ENCODE measurements at regions not wholly inside any gene's neighbourhood (a gene's known extent, or its start where the extent isn't known, plus 50 kb on each side); places are given as distances from the start of the nearest gene placed in this dataset.

DNA sequence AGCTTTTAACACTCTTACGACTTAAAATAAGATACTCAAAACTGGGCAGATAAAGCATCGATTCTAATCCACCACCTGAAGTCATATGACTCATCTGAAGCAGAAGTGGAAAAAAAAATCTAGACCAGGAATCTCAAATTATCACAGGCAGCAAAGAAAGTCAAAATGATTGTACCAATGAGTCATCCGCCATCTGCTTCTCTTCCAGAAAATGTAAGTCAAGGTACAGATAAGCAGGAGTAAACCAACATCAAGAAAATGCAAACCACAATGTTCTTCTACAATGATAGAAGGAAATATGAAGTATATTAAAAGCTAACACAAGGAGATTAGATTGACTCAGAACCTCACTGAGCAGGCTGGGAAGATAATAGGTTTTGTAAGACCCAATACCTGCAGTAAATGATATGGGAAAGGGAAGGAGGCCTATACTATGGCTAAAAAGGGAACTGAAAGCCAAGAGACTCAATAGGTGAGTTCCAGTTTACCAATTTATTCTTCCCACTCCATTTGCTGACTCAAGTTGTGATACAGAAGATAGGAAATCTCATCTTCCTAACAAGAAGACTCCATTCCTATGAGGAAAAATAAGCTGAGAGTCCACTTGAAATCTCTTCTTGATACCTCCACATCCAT, 88.4 kb upstream of the TET2 start:
- Histone ChIP-seq H3K4me3 (replicated peaks; ENCODE audit: low read depth, low read length) (no peak overlapping the region), H3K36me3 (ENCODE audit: control insufficient read depth, insufficient read depth, low read length) (no peaks in the 10 kb centered on the region), H3K27me3 (replicated peaks; ENCODE audit: control insufficient read depth, insufficient read depth, low read length) (no peaks in the 10 kb centered on the region)
- TF ChIP-seq, protein P1, sequence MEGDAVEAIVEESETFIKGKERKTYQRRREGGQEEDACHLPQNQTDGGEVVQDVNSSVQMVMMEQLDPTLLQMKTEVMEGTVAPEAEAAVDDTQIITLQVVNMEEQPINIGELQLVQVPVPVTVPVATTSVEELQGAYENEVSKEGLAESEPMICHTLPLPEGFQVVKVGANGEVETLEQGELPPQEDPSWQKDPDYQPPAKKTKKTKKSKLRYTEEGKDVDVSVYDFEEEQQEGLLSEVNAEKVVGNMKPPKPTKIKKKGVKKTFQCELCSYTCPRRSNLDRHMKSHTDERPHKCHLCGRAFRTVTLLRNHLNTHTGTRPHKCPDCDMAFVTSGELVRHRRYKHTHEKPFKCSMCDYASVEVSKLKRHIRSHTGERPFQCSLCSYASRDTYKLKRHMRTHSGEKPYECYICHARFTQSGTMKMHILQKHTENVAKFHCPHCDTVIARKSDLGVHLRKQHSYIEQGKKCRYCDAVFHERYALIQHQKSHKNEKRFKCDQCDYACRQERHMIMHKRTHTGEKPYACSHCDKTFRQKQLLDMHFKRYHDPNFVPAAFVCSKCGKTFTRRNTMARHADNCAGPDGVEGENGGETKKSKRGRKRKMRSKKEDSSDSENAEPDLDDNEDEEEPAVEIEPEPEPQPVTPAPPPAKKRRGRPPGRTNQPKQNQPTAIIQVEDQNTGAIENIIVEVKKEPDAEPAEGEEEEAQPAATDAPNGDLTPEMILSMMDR (IDR thresholded peaks at IDR 0.05; ENCODE audit: insufficient read depth, low read length, poor library complexity, severe bottlenecking): no peak
- DNase-seq (ENCODE audit: extremely low read depth, insufficient read length): peak; percentile 64

DNA sequence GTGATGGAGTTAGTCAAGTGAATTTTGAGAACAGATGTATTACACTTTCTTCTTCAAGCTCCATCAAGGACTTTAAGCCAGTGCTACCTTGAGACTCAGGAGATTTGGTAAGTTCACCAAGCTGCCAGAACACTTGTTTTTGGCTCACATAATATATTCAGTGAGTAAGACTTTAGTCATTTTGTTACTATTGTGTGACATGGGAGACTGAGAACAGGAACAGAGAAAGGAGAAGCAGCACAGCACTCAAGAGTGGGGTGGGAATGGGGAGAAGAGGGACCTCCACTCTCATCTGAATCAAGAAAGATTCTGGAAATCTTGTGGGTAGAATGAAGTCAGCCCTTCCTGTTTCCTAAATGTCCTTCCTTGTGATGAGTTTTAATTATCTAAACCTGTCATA, 87.3 kb upstream of the TET2 start:
- Histone ChIP-seq H3K36me3 (ENCODE audit: control insufficient read depth, insufficient read depth, low read length) (no peaks in the 10 kb centered on the region), H3K4me3 (replicated peaks; ENCODE audit: low read depth, low read length) (no peak overlapping the region), H3K27me3 (replicated peaks; ENCODE audit: control insufficient read depth, insufficient read depth, low read length) (no peaks in the 10 kb centered on the region)
- peak; percentile 65 for DNase-seq (ENCODE audit: extremely low read depth, insufficient read length)
- TF ChIP-seq, protein P1 (IDR thresholded peaks at IDR 0.05; ENCODE audit: insufficient read depth, low read length, poor library complexity, severe bottlenecking): no peak

DNA sequence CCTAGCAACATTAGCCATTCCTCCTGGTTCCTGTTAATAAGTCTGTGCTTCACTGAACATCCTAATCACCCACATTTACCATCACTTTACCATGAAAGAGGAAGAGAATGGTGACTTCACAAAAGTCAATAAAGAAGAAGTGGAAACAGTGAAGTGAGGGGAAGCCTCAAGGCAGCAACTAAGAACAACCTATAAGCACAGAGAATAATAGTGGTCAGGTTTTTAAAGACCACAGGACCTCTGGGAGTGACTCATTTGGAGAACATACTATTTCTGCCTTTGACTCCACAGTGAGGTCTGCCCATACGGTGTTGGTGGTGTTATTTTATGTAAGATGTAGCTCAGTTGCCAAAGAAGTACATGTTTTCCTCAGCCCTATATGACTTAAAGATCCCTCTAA, 86.0 kb upstream of the TET2 start:
- Histone ChIP-seq H3K4me3 (replicated peaks; ENCODE audit: low read depth, low read length) (peak overlapping the region; percentile 29), H3K27me3 (replicated peaks; ENCODE audit: control insufficient read depth, insufficient read depth, low read length) (no peaks in the 10 kb centered on the region), H3K36me3 (ENCODE audit: control insufficient read depth, insufficient read depth, low read length) (no peaks in the 10 kb centered on the region)
- DNase-seq (ENCODE audit: extremely low read depth, insufficient read length): peak; percentile 84
- TF ChIP-seq, protein P1 (IDR thresholded peaks at IDR 0.05; ENCODE audit: insufficient read depth, low read length, poor library complexity, severe bottlenecking): no peak

DNA sequence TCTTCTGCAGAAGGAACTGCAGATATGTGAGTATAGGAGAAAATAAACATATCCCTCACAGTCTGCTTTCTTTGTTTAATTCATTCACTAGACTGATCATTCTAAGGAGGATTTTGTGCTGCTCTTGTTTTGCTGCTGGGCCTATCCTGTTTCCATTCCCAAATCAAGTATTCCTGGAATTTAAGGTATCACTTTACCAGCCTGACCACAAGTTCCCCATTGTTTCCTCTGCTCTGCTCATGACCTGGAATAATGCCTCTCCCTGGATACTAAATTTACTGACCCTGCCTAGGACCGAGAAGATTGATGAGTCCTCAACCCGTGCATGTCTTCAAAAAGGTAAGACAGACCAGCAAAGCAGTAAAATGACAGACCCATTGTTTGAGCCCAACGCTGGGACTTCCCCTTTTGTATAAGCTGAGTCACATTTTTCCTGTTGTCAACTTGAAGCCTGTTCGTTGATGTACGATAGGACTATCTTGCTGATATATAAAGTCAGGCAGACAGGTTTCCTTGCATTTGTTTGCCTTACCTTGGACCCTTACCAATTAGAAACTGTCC, 85.5 kb upstream of the TET2 start:
- TF ChIP-seq, protein P1 (IDR thresholded peaks at IDR 0.05; ENCODE audit: insufficient read depth, low read length, poor library complexity, severe bottlenecking): no peak
- Histone ChIP-seq H3K36me3 (ENCODE audit: control insufficient read depth, insufficient read depth, low read length) (no peaks in the 10 kb centered on the region), H3K27me3 (replicated peaks; ENCODE audit: control insufficient read depth, insufficient read depth, low read length) (no peaks in the 10 kb centered on the region), H3K4me3 (replicated peaks; ENCODE audit: low read depth, low read length) (peak overlapping the region; percentile 29)
- peak; percentile 82 for DNase-seq (ENCODE audit: extremely low read depth, insufficient read length)

DNA sequence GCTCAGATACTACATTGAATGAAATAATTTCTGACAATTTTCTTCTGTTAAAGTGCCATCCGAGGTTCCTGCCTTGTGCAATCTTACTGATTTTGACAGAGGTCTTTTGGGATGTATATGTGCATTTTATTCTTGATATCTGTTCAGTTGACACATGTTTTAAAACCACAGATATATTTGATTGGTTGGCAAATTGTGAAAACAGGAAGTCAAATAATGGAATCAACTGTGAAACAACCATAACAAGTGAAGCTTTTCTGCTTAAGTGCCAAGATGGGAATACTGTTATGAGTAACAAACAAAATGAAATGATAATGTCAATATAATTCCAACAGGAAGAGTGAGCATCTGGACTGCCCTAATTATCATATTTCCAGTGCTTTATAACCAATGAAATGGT, 84.9 kb upstream of the TET2 start:
- Histone ChIP-seq H3K4me3 (replicated peaks; ENCODE audit: low read depth, low read length) (no peak overlapping the region; the same call in 1 of the 2 replicates), H3K36me3 (ENCODE audit: control insufficient read depth, insufficient read depth, low read length) (no peaks in the 10 kb centered on the region), H3K27me3 (replicated peaks; ENCODE audit: control insufficient read depth, insufficient read depth, low read length) (no peaks in the 10 kb centered on the region)
- TF ChIP-seq, protein P1 (IDR thresholded peaks at IDR 0.05; ENCODE audit: insufficient read depth, low read length, poor library complexity, severe bottlenecking): no peak
- peak; percentile 63 for DNase-seq (ENCODE audit: extremely low read depth, insufficient read length)

Data from GM06990 (cell line).